Activated B cell treated with CpG ODN at 0.5 μM for 24 hours (primary cell): ENCODE measurements at regions not wholly inside any gene's neighbourhood (a gene's known extent, or its start where the extent isn't known, plus 50 kb on each side); places are given as distances from the start of the nearest gene placed in this dataset.

Source experiments
- ATAC-seq: fragments of 200-7000 bp; cut with Tn5 transposase; one replicate; pipeline ENCODE4 v1.10.0; 2021; ENCODE audit warnings: low read depth, mild to moderate bottlenecking, moderate library complexity
- CTCF ChIA-PET: fragments of 350-600 bp; sonication (Branson Sonifier 250); formaldehyde crosslinking; loops from one replicate; lab custom pipeline; 2021; ENCODE audit warnings: antibody characterized with exemption; lab: Charles Lee
- POLR2A ChIA-PET: fragments of 350-600 bp; sonication (Branson Sonifier 250); formaldehyde crosslinking; loops from one replicate; lab custom pipeline; 2021; ENCODE audit warnings: antibody characterized with exemption; lab: Charles Lee
- DNase-seq: peaks from one replicate; pipeline ENCODE4 v3.0.0; 2022
- H3K27ac Mint-ChIP-seq: one replicate; pipeline ENCODE4 v1.8.0; 2020; ENCODE audit warnings: mixed read lengths
- H3K27me3 Mint-ChIP-seq: one replicate; pipeline ENCODE4 v1.8.0; 2021; ENCODE audit warnings: mixed read lengths
- H3K36me3 Mint-ChIP-seq: one replicate; pipeline ENCODE4 v1.8.0; 2021; ENCODE audit warnings: low read depth, mixed read lengths
- H3K4me1 Mint-ChIP-seq: one replicate; pipeline ENCODE4 v1.8.0; 2021; ENCODE audit warnings: mixed read lengths
- H3K4me3 Mint-ChIP-seq: one replicate; pipeline ENCODE4 v1.8.0; 2020; ENCODE audit warnings: mild to moderate bottlenecking, mixed read lengths
- H3K9me3 Mint-ChIP-seq: one replicate; pipeline ENCODE4 v1.8.0; 2020; ENCODE audit warnings: mixed read lengths
- intact Hi-C: fragments of 100-400 bp; cut with micrococcal nuclease; formaldehyde crosslinking; loops from one replicate; pipeline ENCODE4 v1.15.1; 2024
- TF ChIP-seq, protein P1 (sequence below): fragments of 200-600 bp; IDR thresholded peaks from one replicate; pipeline ENCODE4 v1.8.0; 2022; ENCODE audit warnings: antibody characterized with exemption, mild to moderate bottlenecking

DNA sequence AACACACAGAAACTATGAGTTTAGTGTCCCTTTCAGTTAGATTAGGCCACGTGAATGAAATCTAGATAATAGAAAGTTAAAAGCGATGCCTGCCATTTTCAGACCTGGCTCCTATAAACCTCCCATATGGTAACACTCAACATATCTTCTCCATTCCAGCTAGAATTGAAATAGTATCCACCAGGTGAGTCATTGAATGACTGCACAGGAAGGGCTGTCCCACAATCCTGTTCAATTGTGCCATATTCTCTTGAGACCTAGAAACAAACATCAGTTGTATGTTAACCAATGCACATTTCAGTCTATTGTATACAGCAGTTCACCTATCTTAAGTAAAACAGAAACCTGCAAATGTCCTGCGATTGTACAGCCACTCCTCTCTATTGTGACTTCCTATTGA is 659.3 kb upstream of the SLIT2 start:
- H3K4me3 Mint-ChIP-seq: no peak overlapping the region
- no peaks in the 10 kb centered on the region for H3K27me3 Mint-ChIP-seq
- H3K36me3 Mint-ChIP-seq: no peaks in the 10 kb centered on the region
- ChIA-PET CTCF (no interaction called here), POLR2A (no interaction called here)
- H3K27ac Mint-ChIP-seq: no peak overlapping the region
- TF ChIP-seq, protein P1, sequence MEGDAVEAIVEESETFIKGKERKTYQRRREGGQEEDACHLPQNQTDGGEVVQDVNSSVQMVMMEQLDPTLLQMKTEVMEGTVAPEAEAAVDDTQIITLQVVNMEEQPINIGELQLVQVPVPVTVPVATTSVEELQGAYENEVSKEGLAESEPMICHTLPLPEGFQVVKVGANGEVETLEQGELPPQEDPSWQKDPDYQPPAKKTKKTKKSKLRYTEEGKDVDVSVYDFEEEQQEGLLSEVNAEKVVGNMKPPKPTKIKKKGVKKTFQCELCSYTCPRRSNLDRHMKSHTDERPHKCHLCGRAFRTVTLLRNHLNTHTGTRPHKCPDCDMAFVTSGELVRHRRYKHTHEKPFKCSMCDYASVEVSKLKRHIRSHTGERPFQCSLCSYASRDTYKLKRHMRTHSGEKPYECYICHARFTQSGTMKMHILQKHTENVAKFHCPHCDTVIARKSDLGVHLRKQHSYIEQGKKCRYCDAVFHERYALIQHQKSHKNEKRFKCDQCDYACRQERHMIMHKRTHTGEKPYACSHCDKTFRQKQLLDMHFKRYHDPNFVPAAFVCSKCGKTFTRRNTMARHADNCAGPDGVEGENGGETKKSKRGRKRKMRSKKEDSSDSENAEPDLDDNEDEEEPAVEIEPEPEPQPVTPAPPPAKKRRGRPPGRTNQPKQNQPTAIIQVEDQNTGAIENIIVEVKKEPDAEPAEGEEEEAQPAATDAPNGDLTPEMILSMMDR: no peak
- H3K9me3 Mint-ChIP-seq: peaks cover 5% of the 10 kb centered on the region
- H3K4me1 Mint-ChIP-seq: no peaks in the 10 kb centered on the region
- ATAC-seq (no peak), DNase-seq (no peak)
- intact Hi-C loops: no loop called here

DNA sequence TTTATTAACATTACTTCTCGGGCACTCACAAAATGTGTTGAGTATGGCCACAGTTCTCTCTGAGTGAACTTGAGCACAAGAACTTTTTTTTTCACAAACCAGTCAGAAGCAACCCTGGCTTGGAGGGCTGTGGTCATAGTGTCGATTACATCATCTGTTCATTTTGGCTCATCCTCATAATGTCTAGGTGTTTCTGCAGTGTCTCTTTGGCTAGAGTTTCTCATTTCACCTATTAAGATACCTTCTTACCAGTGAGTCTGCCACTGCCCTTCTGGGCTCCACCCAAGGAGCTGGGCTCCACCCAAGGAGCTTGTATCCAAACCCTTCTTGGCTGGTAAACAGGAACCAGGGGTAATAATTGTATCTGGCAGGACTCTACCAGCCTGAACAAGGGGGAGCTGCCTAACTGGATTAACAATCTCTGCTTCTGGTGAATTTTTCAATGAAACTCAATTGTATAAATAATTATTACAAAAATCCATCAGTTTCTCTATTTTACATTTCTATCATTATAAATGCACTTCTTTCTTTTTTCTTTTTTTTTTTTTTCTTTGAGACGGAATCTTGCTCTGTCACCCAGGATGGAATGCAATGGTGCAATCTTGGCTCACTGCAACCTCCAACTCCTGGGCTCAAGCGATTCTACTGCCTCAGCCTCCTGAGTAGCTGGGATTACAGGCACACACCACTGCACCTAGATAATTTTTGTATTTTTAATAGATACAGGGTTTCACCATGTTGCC is 667.7 kb upstream of the SLIT2 start:
- H3K4me1 Mint-ChIP-seq: no peaks in the 10 kb centered on the region
- H3K36me3 Mint-ChIP-seq: no peaks in the 10 kb centered on the region
- H3K27ac Mint-ChIP-seq: no peak overlapping the region
- H3K9me3 Mint-ChIP-seq: no peaks in the 10 kb centered on the region
- ATAC-seq (no peak), DNase-seq (no peak)
- intact Hi-C loops: no loop called here
- TF ChIP-seq, protein P1: no peak
- CTCF ChIA-PET: no interaction called here
- no peak overlapping the region for H3K4me3 Mint-ChIP-seq
- POLR2A ChIA-PET: no interaction called here
- H3K27me3 Mint-ChIP-seq: no peaks in the 10 kb centered on the region

DNA sequence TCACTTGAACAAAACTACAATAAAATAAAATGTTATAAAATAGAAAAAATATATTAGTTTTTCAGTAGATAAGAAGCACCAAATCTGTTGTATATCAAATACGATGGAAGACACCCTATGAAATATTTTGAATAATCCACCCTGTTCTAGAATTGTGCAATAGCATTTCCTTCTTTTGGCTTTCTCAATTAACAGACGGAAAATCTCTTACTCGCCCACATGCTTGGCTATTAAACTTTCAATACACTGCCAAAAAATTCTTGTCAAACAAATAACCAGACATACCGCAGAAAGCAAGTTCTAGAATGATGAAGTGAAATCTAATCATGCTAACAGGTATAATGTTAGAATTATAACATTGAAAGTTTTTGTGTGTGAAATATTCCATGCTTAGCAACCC is 671.6 kb upstream of the SLIT2 start:
- CTCF ChIA-PET: no interaction called here
- Mint-ChIP-seq H3K27me3 (no peaks in the 10 kb centered on the region), H3K4me3 (no peak overlapping the region), H3K9me3 (peaks cover 2% of the 10 kb centered on the region), H3K36me3 (no peaks in the 10 kb centered on the region), H3K4me1 (peaks cover 3% of the 10 kb centered on the region), H3K27ac (no peak overlapping the region)
- POLR2A ChIA-PET: no interaction called here
- TF ChIP-seq, protein P1: no peak
- DNase-seq (no peak), ATAC-seq (no peak)
- intact Hi-C loops: no loop called here

DNA sequence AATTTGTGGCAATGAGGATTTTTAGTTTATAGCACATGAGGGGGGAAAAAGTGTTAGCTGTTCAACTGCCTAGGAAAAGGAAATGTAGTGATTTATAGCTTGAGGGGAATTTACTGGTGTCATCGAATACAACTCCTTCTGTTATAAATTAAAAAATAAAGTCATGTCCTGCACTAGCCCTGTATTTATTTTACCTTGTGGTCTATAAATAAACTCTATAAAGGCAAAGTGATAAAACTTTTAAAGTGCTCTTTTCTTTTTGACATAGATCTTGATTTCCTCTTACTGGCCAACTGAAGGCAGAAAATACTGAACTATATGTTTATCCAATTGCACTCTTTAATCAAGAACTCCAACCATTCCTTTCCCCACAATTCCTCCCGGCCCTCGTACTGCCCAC is 672.1 kb upstream of the SLIT2 start:
- ChIA-PET POLR2A (no interaction called here), CTCF (no interaction called here)
- no peak overlapping the region for H3K4me3 Mint-ChIP-seq
- H3K36me3 Mint-ChIP-seq: no peaks in the 10 kb centered on the region
- TF ChIP-seq, protein P1: no peak
- intact Hi-C loops: no loop called here
- peaks cover 2% of the 10 kb centered on the region for H3K9me3 Mint-ChIP-seq
- ATAC-seq (no peak), DNase-seq (no peak)
- H3K27me3 Mint-ChIP-seq: no peaks in the 10 kb centered on the region
- peaks cover 3% of the 10 kb centered on the region for H3K4me1 Mint-ChIP-seq
- no peak overlapping the region for H3K27ac Mint-ChIP-seq

DNA sequence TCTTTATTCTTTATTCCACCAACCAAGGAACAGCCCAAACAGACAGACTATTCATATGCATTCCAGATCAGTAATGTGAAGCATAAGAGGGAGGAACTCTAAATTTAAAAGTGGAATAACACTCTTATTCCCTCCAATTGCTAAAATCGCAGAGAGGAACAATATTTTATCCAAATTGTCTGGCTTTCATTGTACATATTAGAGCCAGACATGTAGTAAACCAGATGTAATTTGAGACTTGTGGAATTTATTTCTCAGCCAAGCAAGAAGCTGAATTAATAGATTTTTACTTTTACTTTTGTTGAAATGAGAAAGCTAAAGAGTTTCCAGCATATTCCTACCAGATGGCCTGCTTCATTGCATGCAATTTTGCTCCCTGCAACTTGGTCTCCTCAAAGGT is 674.6 kb upstream of the SLIT2 start:
- ATAC-seq (no peak), DNase-seq (no peak)
- TF ChIP-seq, protein P1: no peak
- no peaks in the 10 kb centered on the region for H3K27me3 Mint-ChIP-seq
- H3K4me1 Mint-ChIP-seq: peaks cover 3% of the 10 kb centered on the region
- peaks cover 2% of the 10 kb centered on the region for H3K9me3 Mint-ChIP-seq
- ChIA-PET POLR2A (no interaction called here), CTCF (no interaction called here)
- intact Hi-C loops: no loop called here
- no peak overlapping the region for H3K27ac Mint-ChIP-seq
- H3K36me3 Mint-ChIP-seq: no peaks in the 10 kb centered on the region
- H3K4me3 Mint-ChIP-seq: no peak overlapping the region
